ENCODE measurements at regions not wholly inside any gene's neighbourhood (a gene's known extent, or its start where the extent isn't known, plus 50 kb on each side); places are given as distances from the start of the nearest gene placed in this dataset.

- TF ChIP-seq CTCF (IDR thresholded peaks at IDR 0.05) (no peak), POLR2A (IDR thresholded peaks at IDR 0.05) (no peak)
These were observed 376.6 kb downstream of the EIPR1 start for GRCh38 chr2:3000968-3001367.
